DOHH2 (cell line): ENCODE measurements at regions not wholly inside any gene's neighbourhood (a gene's known extent, or its start where the extent isn't known, plus 50 kb on each side); places are given as distances from the start of the nearest gene placed in this dataset.

Experiments
- H3F3A ChIP-seq: fragments of 200-600 bp; sonication (generic), shearing (Covaris generic); 2 replicates; pipeline ENCODE4 v1.6.0; 2016; ENCODE audit warnings: antibody characterized with exemption, mild to moderate bottlenecking; ENCODE audit not compliant: control insufficient read depth, insufficient read depth
- H3K27ac ChIP-seq: fragments of 200-600 bp; sonication (generic); 2 replicates; pipeline ENCODE4 v1.5.1; 2014; ENCODE audit warnings: low read depth, mild to moderate bottlenecking, low read length, moderate library complexity
- H3K27me3 ChIP-seq: fragments of 200-600 bp; sonication (generic); 2 replicates; pipeline ENCODE4 v1.6.1; 2014; ENCODE audit warnings: mild to moderate bottlenecking, low read length, mixed read lengths; ENCODE audit not compliant: control insufficient read depth
- H3K36me3 ChIP-seq: fragments of 200-600 bp; sonication (generic); 2 replicates; pipeline ENCODE4 v1.6.1; 2014; ENCODE audit warnings: mild to moderate bottlenecking, low read length, moderate library complexity, mixed read lengths; ENCODE audit not compliant: control insufficient read depth
- H3K4me1 ChIP-seq: fragments of 200-600 bp; sonication (generic); 2 replicates; pipeline ENCODE4 v1.6.1; 2014; ENCODE audit warnings: mild to moderate bottlenecking, low read length, mixed read lengths; ENCODE audit not compliant: control insufficient read depth
- H3K4me2 ChIP-seq: fragments of 200-600 bp; sonication (generic); 2 replicates; pipeline ENCODE4 v1.6.0; 2014; ENCODE audit warnings: mild to moderate bottlenecking, low read length, moderate library complexity
- H3K4me3 ChIP-seq: fragments of 200-600 bp; sonication (generic); 2 replicates; pipeline ENCODE4 v1.5.1; 2014; ENCODE audit warnings: mild to moderate bottlenecking, low read length, mixed read lengths
- H3K79me2 ChIP-seq: fragments of 200-600 bp; sonication (generic); 2 replicates; pipeline ENCODE4 v1.6.1; 2014; ENCODE audit warnings: mild to moderate bottlenecking, low read length, mixed read lengths; ENCODE audit not compliant: control insufficient read depth
- H3K9me2 ChIP-seq: fragments of 200-600 bp; sonication (generic); replicated peaks from 2 replicates; pipeline ENCODE4 v1.6.1; 2014; ENCODE audit warnings: mild to moderate bottlenecking, low read length, mixed read lengths; ENCODE audit not compliant: control insufficient read depth
- H3K9me3 ChIP-seq: fragments of 200-600 bp; sonication (generic); 2 replicates; pipeline ENCODE4 v1.6.1; 2014; ENCODE audit warnings: antibody characterized with exemption, low read length, mixed read lengths; ENCODE audit not compliant: control insufficient read depth, insufficient read depth
- H4K20me1 ChIP-seq: fragments of 200-600 bp; sonication (generic); 2 replicates; pipeline ENCODE4 v1.6.0; 2014; ENCODE audit warnings: low read depth, mild to moderate bottlenecking, antibody characterized with exemption, low read length, moderate library complexity; ENCODE audit not compliant: control insufficient read depth, insufficient read depth
- EZH2phosphoT487 ChIP-seq: fragments of 200-600 bp; sonication (generic); IDR thresholded peaks from 2 replicates; pipeline ENCODE4 v1.6.1; 2017; ENCODE audit warnings: borderline replicate concordance, mild to moderate bottlenecking, antibody characterized with exemption, low read length, moderate library complexity, mixed read lengths
- TF ChIP-seq, protein P1 (sequence below): fragments of 200-600 bp; sonication (generic); IDR thresholded peaks from one replicate; pipeline ENCODE4 v1.5.1; 2014; ENCODE audit warnings: antibody characterized with exemption, mild to moderate bottlenecking, low read depth, low read length; ENCODE audit not compliant: poor library complexity, severe bottlenecking

DNA sequence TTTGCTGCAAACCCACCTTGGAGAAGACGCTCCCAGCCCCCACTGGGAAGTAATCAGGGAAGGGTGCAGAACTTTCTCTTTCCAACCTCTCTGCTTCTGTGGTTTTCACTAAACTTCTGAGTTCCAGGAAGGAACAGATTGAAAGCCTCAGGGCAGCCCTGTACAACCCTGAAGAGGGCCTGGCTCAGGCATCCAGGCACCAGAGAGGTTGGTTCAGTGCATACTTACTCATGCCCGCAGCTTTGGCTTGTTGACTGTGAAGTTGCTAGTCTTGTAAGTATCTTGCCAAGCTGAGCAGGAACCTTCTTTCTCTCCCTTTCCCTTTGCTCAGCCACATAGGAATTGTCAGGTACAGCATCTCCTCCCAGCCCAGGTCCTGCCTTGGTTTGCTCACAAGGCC lies 272.2 kb upstream of the FOXQ1 start:
- no peaks in the 10 kb centered on the region for H3K36me3 ChIP-seq
- H3K27ac ChIP-seq = no peak overlapping the region
- no peaks in the 10 kb centered on the region for H3K79me2 ChIP-seq
- H3F3A ChIP-seq = no peaks in the 10 kb centered on the region
- no peaks in the 10 kb centered on the region for H3K9me3 ChIP-seq
- H3K27me3 ChIP-seq = no peaks in the 10 kb centered on the region
- TF ChIP-seq, protein P1, sequence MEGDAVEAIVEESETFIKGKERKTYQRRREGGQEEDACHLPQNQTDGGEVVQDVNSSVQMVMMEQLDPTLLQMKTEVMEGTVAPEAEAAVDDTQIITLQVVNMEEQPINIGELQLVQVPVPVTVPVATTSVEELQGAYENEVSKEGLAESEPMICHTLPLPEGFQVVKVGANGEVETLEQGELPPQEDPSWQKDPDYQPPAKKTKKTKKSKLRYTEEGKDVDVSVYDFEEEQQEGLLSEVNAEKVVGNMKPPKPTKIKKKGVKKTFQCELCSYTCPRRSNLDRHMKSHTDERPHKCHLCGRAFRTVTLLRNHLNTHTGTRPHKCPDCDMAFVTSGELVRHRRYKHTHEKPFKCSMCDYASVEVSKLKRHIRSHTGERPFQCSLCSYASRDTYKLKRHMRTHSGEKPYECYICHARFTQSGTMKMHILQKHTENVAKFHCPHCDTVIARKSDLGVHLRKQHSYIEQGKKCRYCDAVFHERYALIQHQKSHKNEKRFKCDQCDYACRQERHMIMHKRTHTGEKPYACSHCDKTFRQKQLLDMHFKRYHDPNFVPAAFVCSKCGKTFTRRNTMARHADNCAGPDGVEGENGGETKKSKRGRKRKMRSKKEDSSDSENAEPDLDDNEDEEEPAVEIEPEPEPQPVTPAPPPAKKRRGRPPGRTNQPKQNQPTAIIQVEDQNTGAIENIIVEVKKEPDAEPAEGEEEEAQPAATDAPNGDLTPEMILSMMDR = no peak
- no peak for TF ChIP-seq EZH2phosphoT487
- no peaks in the 10 kb centered on the region for H3K9me2 ChIP-seq
- no peaks in the 10 kb centered on the region for H3K4me1 ChIP-seq
- no peak overlapping the region for H3K4me3 ChIP-seq
- no peak overlapping the region for H3K4me2 ChIP-seq
- no peaks in the 10 kb centered on the region for H4K20me1 ChIP-seq

DNA sequence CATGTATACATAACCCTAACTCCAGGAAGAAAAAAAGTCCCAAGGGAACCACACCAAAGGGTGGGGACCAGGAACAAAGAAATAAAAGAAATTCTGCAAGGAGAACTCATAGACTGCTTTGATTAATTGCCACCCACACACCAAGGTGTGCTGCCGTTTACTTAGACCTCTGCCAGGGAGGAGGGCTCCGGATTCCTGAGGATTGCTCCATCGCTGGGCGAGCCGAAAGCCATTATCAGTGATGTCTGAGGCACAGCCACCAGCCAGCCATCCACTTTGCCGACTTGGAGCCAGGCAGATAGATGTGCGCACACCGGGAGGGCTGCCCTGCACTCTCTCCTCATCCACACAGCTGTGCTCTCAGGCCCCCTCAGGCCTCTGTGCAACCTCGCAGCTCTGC lies 272.7 kb upstream of the FOXQ1 start:
- Histone ChIP-seq H3K9me3 (no peaks in the 10 kb centered on the region), H3K79me2 (no peaks in the 10 kb centered on the region), H3K4me1 (no peaks in the 10 kb centered on the region), H3K27me3 (no peaks in the 10 kb centered on the region), H3K4me3 (no peak overlapping the region), H3K36me3 (no peaks in the 10 kb centered on the region), H3K9me2 (no peaks in the 10 kb centered on the region), H3K27ac (no peak overlapping the region), H3K4me2 (no peak overlapping the region), H4K20me1 (no peaks in the 10 kb centered on the region), H3F3A (no peaks in the 10 kb centered on the region)
- TF ChIP-seq, protein P1 = no peak
- no peak for TF ChIP-seq EZH2phosphoT487

DNA sequence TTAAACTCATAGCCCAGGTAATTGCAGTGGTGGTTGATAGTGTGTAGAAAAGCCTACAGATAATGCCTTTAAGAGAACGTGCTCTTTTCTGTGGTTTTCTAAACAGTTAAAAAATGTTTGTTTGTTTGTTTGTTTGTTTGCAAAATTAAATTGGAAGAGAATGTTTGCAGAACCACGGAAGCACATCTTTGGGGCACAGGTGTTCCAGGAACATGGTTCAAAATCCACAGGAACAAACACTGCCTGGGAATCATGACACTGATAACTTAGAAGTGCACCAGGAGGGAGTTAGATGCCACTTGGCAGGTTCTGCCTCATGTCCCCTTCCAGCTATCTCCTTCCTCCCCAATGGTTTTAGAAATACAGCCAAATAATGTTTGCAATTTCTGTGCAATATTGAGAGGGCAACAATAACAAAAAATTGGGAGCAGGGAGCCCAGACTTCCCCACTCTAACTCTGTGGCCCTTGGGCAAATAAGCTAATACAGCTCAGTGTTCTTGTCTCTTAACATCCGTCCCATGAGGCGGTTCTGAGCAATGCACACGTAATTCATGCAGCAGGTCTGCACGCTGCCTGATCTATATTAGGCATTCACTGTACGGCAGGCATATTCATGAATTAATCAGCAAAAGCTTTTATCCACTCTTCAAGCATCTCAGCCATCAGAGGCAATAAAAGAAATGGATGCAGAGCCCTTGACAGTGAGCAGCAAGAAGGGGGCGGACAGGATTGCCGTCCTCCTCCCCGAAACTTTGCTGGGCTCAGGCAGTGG lies 274.3 kb upstream of the FOXQ1 start:
- Histone ChIP-seq H3K4me3 (no peak overlapping the region), H3K27ac (no peak overlapping the region), H3K9me2 (no peaks in the 10 kb centered on the region), H3K27me3 (no peaks in the 10 kb centered on the region), H3F3A (no peaks in the 10 kb centered on the region), H3K9me3 (no peaks in the 10 kb centered on the region), H3K79me2 (no peaks in the 10 kb centered on the region), H4K20me1 (no peaks in the 10 kb centered on the region), H3K4me1 (no peaks in the 10 kb centered on the region), H3K36me3 (no peaks in the 10 kb centered on the region), H3K4me2 (no peak overlapping the region)
- TF ChIP-seq, protein P1 = no peak
- TF ChIP-seq EZH2phosphoT487 = no peak
